Esophagus squamous epithelium (tissue), 5 donors: ENCODE measurements at regions not wholly inside any gene's neighbourhood (a gene's known extent, or its start where the extent isn't known, plus 50 kb on each side); places are given as distances from the start of the nearest gene placed in this dataset.
"Not testable (repeated sequence)": the region's sequence is repeated elsewhere in the genome, so short reads cannot be mapped to it uniquely, and the experiment has no call there.

Source experiments
- DNase-seq: peaks from one replicate; lab custom pipeline; 2025; lab: John Stamatoyannopoulos, UW
- H3K27ac ChIP-seq, 4 donors: fragments of 200-600 bp; sonication (generic); one replicate each; pipeline ENCODE4 v1.5.1; 2016 to 2019; ENCODE audit warnings: mild to moderate bottlenecking in 1 of 4
- H3K27me3 ChIP-seq, 4 donors: fragments of 200-600 bp; sonication (generic); 1 replicate in 3 of 4; 2 replicates in 1 of 4; pipeline versions ENCODE4 v1.5.1 to v1.6.0; 2017 to 2021; ENCODE audit warnings: antibody characterized with exemption in 1 of 4
- H3K36me3 ChIP-seq, 3 donors: fragments of 200-600 bp; sonication (generic); one replicate each; pipeline ENCODE4 v1.5.1; 2016 to 2019
- H3K4me1 ChIP-seq, 3 donors: fragments of 200-600 bp; sonication (generic); one replicate each; pipeline ENCODE4 v1.5.1; 2017 to 2019
- H3K4me3 ChIP-seq, 4 donors: fragments of 200-600 bp; sonication (generic); 1 replicate in 3 of 4; 2 replicates in 1 of 4; pipeline ENCODE4 v1.5.1; 2016 to 2019; ENCODE audit warnings: mild to moderate bottlenecking in 2 of 4, moderate library complexity in 1 of 4
- H3K9me3 ChIP-seq, 3 donors: fragments of 200-600 bp; sonication (generic); one replicate each; pipeline ENCODE4 v1.5.1; 2016 to 2019
- POLR2A ChIP-seq, 4 donors: fragments of 450-650 bp; IDR thresholded peaks; one replicate each; pipeline ENCODE4 v1.6.1; 2017; ENCODE audit warnings: antibody characterized with exemption in 4 of 4, mild to moderate bottlenecking in 4 of 4, moderate library complexity in 3 of 4
- WGBS, 2 donors: methylation state at CpG; one replicate each; pipeline ENCODE4 v1.1.5; 2018; 5-methylcytosine and 5-hydroxymethylcytosine counted together
- intact Hi-C: fragments of 100-400 bp; cut with DNase I; formaldehyde crosslinking; loops from one replicate; pipeline ENCODE4 v1.15.0; 2022
- TF ChIP-seq, protein P1 (sequence below), 6 experiments: fragments of 450-650 bp in 4 of 6; fragments of 200-600 bp in 2 of 6; sonication (generic) in 2 of 6; IDR thresholded peaks; one replicate each; pipeline ENCODE4 v1.5.1; 2016 to 2019; ENCODE audit warnings: antibody characterized with exemption in 6 of 6, mild to moderate bottlenecking in 4 of 6, moderate library complexity in 4 of 6
- donor health status: DM: yes; HTN: yes; CAD: no.

- Histone ChIP-seq H3K9me3 (peaks cover 0 to 15% (median 6%) of the 10 kb centered on the region in 3 donors), H3K27me3 (no peaks in the 10 kb centered on the region), H3K27ac (no peak overlapping the region), H3K4me3 (no peak overlapping the region), H3K4me1 (no peaks in the 10 kb centered on the region), H3K36me3 (no peaks in the 10 kb centered on the region)
- no peak for DNase-seq
- intact Hi-C loops: no loop called here
- TF ChIP-seq, protein P1, sequence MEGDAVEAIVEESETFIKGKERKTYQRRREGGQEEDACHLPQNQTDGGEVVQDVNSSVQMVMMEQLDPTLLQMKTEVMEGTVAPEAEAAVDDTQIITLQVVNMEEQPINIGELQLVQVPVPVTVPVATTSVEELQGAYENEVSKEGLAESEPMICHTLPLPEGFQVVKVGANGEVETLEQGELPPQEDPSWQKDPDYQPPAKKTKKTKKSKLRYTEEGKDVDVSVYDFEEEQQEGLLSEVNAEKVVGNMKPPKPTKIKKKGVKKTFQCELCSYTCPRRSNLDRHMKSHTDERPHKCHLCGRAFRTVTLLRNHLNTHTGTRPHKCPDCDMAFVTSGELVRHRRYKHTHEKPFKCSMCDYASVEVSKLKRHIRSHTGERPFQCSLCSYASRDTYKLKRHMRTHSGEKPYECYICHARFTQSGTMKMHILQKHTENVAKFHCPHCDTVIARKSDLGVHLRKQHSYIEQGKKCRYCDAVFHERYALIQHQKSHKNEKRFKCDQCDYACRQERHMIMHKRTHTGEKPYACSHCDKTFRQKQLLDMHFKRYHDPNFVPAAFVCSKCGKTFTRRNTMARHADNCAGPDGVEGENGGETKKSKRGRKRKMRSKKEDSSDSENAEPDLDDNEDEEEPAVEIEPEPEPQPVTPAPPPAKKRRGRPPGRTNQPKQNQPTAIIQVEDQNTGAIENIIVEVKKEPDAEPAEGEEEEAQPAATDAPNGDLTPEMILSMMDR (IDR thresholded peaks at IDR 0.05): peak in 1 of 6 experiments; percentile 9
- TF ChIP-seq POLR2A (IDR thresholded peaks at IDR 0.05): no peak
- WGBS, 2 donors: 69 to 76% methylated on average over 2 of the region's 2 CpGs
Observed at GRCh38 chr6:80425089-80425823, 318.8 kb downstream of the BCKDHB start.

GRCh38 chr6:80411486-80411885, 305.0 kb downstream of the BCKDHB start:
- DNase-seq: no peak

GRCh38 chr6:80407976-80408375, 301.5 kb downstream of the BCKDHB start:
- H3K36me3 ChIP-seq, intact Hi-C loops, H3K27ac ChIP-seq, H3K27me3 ChIP-seq, DNase-seq, H3K4me3 ChIP-seq, H3K9me3 ChIP-seq, H3K4me1 ChIP-seq: not testable (repeated sequence)
- WGBS, 2 donors: 87 to 88% methylated on average over 2 of the region's 2 CpGs

More at GRCh38 chr6:80411486-80411885, 305.0 kb downstream of the BCKDHB start:
- Histone ChIP-seq H3K36me3 (no peaks in the 10 kb centered on the region), H3K27ac (no peak overlapping the region), H3K4me1 (no peaks in the 10 kb centered on the region), H3K9me3 (no peaks in the 10 kb centered on the region), H3K4me3 (no peak overlapping the region), H3K27me3 (no peaks in the 10 kb centered on the region)
- 90 to 100% methylated on average over 1 of the region's 8 CpGs for WGBS, 2 donors
- TF ChIP-seq, protein P1 (IDR thresholded peaks at IDR 0.05): no peak
- no peak for TF ChIP-seq POLR2A (IDR thresholded peaks at IDR 0.05)
- intact Hi-C loops: no loop called here

DNA sequence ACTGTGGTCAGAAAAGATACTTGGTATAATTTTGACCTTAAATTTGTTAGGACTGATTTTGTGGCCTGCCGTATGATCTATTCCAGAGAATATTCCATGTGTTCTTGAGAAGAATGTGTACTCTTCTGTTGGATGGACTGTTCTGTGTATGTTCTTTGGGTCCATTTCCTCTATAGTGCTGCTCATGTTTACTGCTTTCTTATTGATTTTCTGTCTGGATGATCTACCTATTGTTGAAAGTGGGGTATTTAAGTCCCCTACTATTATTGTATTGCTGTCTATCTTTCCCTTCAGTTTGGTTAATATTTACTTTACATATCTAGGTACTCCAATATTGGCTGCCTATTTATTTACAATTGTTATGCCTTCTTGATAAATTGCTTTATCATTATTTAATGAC, 298.4 kb downstream of the BCKDHB start:
- TF ChIP-seq POLR2A (IDR thresholded peaks at IDR 0.05): no peak
- TF ChIP-seq, protein P1 (IDR thresholded peaks at IDR 0.05): no peak
- Histone ChIP-seq H3K36me3 (no peaks in the 10 kb centered on the region), H3K27me3 (no peaks in the 10 kb centered on the region), H3K27ac (no peak overlapping the region), H3K4me1 (no peaks in the 10 kb centered on the region), H3K4me3 (no peak overlapping the region), H3K9me3 (peaks cover 0 to 4% (median 0%) of the 10 kb centered on the region in 3 donors)
- intact Hi-C loops: no loop called here
- DNase-seq: no peak
- 75 to 100% methylated on average over 1 of the region's 1 CpG for WGBS, 2 donors

GRCh38 chr6:80403365-80403764, 296.9 kb downstream of the BCKDHB start:
- intact Hi-C loops: no loop called here

More at GRCh38 chr6:80403365-80403764, 296.9 kb downstream of the BCKDHB start:
- H3K27ac ChIP-seq: no peak overlapping the region
- H3K9me3 ChIP-seq: peaks cover 0 to 4% (median 4%) of the 10 kb centered on the region in 3 donors
- 60 to 76% methylated on average over 1 of the region's 1 CpG for WGBS, 2 donors
- TF ChIP-seq, protein P1 (IDR thresholded peaks at IDR 0.05): no peak
- TF ChIP-seq POLR2A (IDR thresholded peaks at IDR 0.05): no peak
- H3K36me3 ChIP-seq: no peaks in the 10 kb centered on the region
- DNase-seq: no peak
- no peaks in the 10 kb centered on the region for H3K27me3 ChIP-seq
- no peak overlapping the region for H3K4me3 ChIP-seq
- H3K4me1 ChIP-seq: no peaks in the 10 kb centered on the region
